WI38 (cell line): ENCODE measurements at regions not wholly inside any gene's neighbourhood (a gene's known extent, or its start where the extent isn't known, plus 50 kb on each side); places are given as distances from the start of the nearest gene placed in this dataset.
"Not testable (repeated sequence)": the region's sequence is repeated elsewhere in the genome, so short reads cannot be mapped to it uniquely, and the experiment has no call there.

Source experiments
- H3K4me3 ChIP-seq: 2 replicates; pipeline ENCODE4 v1.5.1; 2011; ENCODE audit warnings: low read depth, mild to moderate bottlenecking, control low read depth, low read length
- TF ChIP-seq, protein P1 (sequence below): IDR thresholded peaks from 2 replicates; pipeline ENCODE4 v1.5.1; 2012; ENCODE audit warnings: low read depth, mild to moderate bottlenecking, control low read depth, low read length

- TF ChIP-seq, protein P1, sequence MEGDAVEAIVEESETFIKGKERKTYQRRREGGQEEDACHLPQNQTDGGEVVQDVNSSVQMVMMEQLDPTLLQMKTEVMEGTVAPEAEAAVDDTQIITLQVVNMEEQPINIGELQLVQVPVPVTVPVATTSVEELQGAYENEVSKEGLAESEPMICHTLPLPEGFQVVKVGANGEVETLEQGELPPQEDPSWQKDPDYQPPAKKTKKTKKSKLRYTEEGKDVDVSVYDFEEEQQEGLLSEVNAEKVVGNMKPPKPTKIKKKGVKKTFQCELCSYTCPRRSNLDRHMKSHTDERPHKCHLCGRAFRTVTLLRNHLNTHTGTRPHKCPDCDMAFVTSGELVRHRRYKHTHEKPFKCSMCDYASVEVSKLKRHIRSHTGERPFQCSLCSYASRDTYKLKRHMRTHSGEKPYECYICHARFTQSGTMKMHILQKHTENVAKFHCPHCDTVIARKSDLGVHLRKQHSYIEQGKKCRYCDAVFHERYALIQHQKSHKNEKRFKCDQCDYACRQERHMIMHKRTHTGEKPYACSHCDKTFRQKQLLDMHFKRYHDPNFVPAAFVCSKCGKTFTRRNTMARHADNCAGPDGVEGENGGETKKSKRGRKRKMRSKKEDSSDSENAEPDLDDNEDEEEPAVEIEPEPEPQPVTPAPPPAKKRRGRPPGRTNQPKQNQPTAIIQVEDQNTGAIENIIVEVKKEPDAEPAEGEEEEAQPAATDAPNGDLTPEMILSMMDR, result no peak
- no peak overlapping the region for H3K4me3 ChIP-seq
Measured at GRCh38 chr4:175330652-175331051, 412.5 kb downstream of the ADAM29 start.

GRCh38 chr4:175335331-175335730 is 417.2 kb downstream of the ADAM29 start:
- TF ChIP-seq, protein P1, result no peak
- H3K4me3 ChIP-seq, result no peak overlapping the region

GRCh38 chr4:175336570-175336969 is 418.4 kb downstream of the ADAM29 start:
- not testable (repeated sequence) for H3K4me3 ChIP-seq

GRCh38 chr4:175339100-175339707 is 421.0 kb downstream of the ADAM29 start:
- H3K4me3 ChIP-seq, result no peak overlapping the region

DNA sequence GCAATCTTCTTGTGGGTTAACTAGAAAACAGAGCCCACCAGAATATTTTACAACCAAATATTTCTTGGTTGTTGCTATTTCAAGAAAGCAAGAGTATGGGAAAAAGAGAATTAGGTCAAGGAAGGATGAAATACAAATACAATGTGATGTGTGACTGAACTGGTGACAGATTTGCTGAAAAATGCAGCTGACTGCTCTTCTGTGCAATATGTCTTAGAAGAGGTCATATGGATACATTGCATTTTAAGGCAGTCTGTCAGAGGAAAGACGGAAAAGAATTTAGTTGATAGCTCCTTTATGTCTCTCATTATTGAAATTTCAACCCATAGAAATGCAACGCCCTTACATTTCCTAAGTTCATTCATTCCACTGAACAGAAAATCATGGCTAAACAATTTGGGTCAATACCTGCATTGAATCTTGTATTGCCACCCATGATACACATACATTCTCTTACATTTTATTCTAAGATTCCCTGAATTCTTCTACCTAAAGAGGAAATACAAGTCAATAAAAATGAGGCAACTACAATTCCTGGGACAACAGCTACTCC is 423.1 kb downstream of the ADAM29 start:
- H3K4me3 ChIP-seq, result no peak overlapping the region
- TF ChIP-seq, protein P1, result no peak

More at GRCh38 chr4:175339100-175339707, 421.0 kb downstream of the ADAM29 start:
- TF ChIP-seq, protein P1, result no peak

GRCh38 chr4:175346376-175346775 is 428.2 kb downstream of the ADAM29 start:
- no peak overlapping the region for H3K4me3 ChIP-seq
- TF ChIP-seq, protein P1, result no peak

DNA sequence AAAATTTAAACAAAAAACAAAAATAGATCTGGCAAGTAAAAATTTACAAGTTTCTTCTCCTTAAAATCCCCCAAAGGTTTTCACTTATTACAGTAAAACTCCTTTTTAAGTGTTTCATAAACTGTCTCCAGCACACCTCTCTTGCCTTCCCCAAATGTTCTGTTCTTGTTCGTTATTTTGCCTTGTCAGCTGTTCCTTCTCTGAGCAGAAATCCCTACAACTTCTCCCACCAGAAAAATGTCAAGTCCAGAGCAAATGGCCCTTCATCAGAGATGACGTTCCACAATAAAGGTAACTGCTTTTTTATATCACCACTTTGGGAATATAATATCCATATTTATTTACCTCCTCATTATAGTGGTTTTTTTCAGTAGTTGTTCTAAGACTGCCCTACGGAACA is 432.1 kb downstream of the ADAM29 start:
- TF ChIP-seq, protein P1, result no peak

GRCh38 chr4:175351473-175351872 is 433.3 kb downstream of the ADAM29 start:
- no peak overlapping the region for H3K4me3 ChIP-seq
- TF ChIP-seq, protein P1, result no peak

More for the DNA sequence above, 432.1 kb downstream of the ADAM29 start:
- H3K4me3 ChIP-seq, result no peak overlapping the region
